HG02678 (cell line): ENCODE measurements at regions not wholly inside any gene's neighbourhood (a gene's known extent, or its start where the extent isn't known, plus 50 kb on each side); places are given as distances from the start of the nearest gene placed in this dataset.

Source experiments
- ATAC-seq: cut with Tn5 transposase; IDR thresholded peaks from one replicate; pipeline ENCODE4 v1.9.1; 2021; ENCODE audit warnings: mild to moderate bottlenecking, moderate library complexity; ENCODE audit not compliant: unreplicated experiment

DNA sequence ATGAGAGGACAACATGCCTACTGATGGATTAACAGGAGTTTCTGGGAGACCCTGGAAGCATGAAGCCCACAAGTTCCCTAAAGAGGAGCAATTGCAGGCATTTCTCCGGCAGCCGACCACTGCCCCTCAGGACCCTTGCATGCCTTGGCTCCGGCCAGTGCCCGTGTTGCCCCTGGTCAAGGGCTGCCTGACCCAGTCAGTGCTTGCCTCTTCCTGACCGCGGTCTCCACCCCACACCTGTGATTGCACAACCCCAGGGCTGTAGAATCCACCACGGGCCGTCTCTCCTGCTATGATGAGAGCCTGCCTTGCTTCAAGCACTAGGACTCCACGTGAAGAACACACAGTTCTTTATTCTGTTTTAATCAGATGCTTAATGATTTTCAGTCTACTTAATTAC lies 127.5 kb downstream of the GLI2 start:
- no peak for ATAC-seq

GRCh38 chr2:120863661-120864320 lies 128.1 kb downstream of the GLI2 start:
- ATAC-seq = no peak

DNA sequence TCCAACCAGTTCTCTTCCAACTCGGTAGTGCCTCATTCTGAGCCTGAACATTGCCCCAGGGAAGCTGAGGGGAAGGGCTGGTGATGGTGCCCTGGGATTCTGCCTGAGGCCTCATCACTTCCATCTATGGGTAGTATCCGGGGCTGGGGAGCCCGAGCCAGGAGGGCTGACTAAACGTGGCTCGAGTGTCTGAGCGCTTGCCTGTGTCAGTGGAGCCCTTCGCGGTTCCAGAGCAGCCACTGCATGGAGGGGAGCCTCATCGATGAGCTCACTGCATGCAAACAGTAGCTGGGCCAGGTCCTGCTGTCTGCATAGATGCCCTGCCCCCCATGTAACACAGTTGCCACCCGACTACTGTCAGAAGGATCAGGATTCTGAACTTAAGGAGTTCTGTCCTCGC lies 129.3 kb downstream of the GLI2 start:
- no peak for ATAC-seq

GRCh38 chr2:120865656-120866055 lies 130.0 kb downstream of the GLI2 start:
- no peak for ATAC-seq

- no peak for ATAC-seq
Measured at GRCh38 chr2:120866071-120866470, 130.4 kb downstream of the GLI2 start.

- no peak for ATAC-seq
Measured at GRCh38 chr2:120866483-120867140, 130.9 kb downstream of the GLI2 start.

DNA sequence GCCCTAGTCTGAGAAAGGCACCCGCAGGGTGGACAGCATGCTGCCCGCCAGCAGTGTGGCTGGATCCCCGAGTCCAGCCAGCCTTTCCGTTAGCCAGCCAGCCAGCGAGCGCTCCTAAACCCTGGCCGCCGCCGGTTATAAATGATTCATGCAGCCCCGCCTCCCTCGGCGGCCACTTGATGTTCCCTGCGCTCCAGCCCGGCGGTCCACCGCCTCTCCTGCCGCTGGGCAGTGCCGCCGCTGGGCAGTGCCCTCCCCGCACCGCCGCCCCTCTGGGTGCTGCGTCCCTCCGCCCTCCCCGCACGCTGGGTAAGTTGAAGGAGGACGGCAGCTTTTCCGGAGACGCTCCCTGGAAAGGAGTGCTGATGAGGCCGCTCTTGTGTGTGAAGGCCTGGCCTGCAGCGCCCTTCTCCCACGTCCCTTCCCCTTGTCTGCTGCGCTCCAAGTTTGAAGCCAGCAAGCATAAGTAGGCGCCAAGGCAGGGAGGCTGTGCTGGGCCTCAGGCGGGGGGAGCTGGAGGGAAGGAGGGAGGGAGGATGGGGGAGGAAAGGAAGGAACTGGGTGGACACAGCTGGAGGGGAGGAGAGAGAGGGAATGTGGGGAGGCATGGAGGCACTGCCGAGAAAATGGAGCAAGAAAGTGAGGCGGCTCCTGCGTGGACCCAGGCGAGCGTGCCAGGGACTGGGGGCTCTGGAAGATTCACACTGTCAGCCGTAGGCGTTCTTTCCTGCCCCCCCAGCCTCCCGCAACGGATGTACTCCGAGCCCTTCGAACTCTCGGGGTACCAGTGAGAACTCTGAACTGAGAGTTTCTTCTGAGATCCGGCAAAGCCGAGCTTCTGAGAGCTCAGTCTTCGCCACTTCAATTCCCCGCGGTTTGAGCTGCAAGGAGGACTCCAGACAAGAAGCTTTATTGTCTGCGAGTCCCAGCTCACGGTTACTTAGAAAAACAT lies 131.9 kb downstream of the GLI2 start:
- ATAC-seq = no peak

- ATAC-seq = no peak
Measured at GRCh38 chr2:120868366-120868765, 132.7 kb downstream of the GLI2 start.

DNA sequence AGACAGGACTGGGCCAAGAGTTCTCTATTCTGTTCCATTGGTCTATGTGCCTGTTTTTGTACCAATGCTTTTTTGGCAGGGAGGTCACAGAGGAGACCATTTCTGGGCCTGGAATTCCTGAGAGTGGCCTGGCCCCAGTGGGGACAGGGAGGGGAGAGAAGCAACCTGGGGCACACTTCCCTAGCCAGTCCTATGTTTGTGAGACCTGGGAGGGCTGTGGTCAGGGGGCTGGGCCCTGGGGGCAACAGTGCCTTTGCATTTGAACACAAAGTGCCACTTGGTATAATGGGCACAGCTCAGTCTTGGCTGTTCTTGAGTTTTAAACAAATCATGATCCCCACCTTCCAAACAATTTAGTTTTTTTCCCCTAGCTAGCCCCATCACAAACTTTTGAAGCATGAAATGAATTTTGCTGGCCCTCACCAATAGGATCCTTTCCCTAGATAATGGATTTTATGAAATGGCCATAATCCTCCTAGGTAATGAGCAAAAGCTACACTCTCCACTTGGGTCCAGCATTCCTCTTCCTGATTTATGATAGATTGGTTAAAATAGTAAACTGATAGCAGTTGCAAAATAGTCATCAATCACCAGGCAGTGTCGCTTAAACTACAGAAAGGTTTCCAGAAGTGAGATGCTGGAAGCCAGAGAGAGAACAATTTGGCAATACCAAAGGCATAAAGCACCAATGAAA lies 133.5 kb downstream of the GLI2 start:
- ATAC-seq = no peak

GRCh38 chr2:120869730-120870466 lies 134.2 kb downstream of the GLI2 start:
- no peak for ATAC-seq

DNA sequence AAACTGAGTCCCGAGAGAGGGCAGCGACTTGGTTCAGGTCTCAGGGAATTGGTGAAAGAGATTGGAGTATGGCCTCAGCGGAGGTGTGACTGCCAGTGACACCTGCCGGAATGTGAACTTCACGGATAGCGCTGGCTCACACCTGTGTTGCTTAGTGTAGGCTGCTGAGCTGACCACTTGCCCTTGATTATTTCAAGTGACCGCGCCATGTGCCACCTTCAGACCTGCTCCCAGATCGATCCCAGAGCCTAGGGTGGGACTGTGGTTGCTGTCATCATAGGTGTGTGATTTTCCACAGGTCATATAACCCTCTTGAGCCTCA lies 134.8 kb downstream of the GLI2 start:
- no peak for ATAC-seq

GRCh38 chr2:120871016-120871635 lies 135.5 kb downstream of the GLI2 start:
- no peak for ATAC-seq

DNA sequence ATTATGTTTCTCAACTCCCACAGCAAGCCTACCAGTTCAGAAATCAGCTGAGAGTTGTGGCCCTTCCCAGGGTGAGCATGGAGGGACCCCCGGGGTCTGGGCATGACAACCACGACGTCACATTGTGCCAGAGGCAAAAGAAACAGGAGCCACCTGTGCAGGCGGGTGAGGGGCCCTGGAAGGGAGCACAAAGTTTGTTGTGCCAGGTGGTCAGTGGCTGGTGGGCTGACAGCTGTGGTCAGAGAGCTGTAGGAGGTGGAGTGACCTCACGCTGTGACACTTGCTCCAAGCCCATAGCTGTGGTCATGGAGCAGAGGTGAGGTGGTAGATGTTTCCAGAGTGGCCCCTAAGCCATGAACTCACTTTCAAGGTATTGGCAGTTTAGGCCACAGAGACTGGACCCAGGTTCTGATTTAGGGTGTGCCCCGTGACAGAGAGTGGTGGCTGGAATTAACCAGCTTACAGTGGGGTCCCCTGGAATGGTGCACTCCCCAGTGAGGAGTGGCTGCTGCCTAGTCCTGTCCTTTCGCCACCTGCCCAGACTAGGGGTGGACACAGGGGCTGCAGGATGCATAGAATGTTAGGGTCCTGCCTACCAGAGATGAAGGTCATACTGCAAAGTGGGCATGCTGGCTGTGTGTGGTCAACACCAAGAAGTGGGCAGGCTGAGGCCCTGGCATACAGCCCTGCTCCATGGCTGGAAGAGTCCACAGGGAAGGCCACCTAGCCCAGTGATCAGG lies 136.4 kb downstream of the GLI2 start:
- no peak for ATAC-seq

GRCh38 chr2:120873958-120874887 lies 138.6 kb downstream of the GLI2 start:
- no peak for ATAC-seq

- ATAC-seq = no peak
Measured at GRCh38 chr2:120874888-120875275, 139.2 kb downstream of the GLI2 start.

DNA sequence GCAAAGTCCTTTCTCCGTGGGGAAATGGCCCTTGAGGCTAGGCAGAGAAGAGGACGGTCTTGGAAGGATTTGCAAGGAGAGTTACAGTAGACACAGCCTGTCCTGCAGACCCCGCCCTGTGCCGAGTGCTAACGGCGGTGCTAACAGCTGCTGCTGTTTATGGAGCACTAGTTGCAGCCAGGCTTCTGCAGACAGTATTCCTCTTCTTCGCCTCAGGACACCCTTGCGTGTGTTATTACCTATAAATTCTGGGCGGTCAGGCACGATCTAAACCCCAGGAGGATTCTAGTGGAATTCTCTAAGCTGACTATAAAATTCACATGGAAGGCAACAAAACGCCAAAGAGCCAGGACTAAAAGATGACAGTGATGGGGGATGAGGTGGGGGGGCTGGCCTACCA lies 139.8 kb downstream of the GLI2 start:
- no peak for ATAC-seq

GRCh38 chr2:120876526-120877280 lies 141.0 kb downstream of the GLI2 start:
- no peak for ATAC-seq

GRCh38 chr2:120877409-120877808 lies 141.7 kb downstream of the GLI2 start:
- no peak for ATAC-seq
